Prostate gland (tissue), 2 donors: ENCODE measurements at regions not wholly inside any gene's neighbourhood (a gene's known extent, or its start where the extent isn't known, plus 50 kb on each side); places are given as distances from the start of the nearest gene placed in this dataset.

Experiments
- CTCF ChIP-seq, 4 experiments: fragments of 200-600 bp in 2 of 4; fragments of 450-650 bp in 2 of 4; sonication (generic) in 2 of 4; IDR thresholded peaks; 1 replicate in 3 of 4; 2 replicates in 1 of 4; pipeline ENCODE4 v1.5.1; 2016 to 2019; ENCODE audit warnings: antibody characterized with exemption in 4 of 4, mild to moderate bottlenecking in 2 of 4, moderate library complexity in 2 of 4
- POLR2A ChIP-seq: fragments of 450-650 bp; IDR thresholded peaks from one replicate; pipeline ENCODE4 v1.6.1; 2016; ENCODE audit warnings: antibody characterized with exemption, mild to moderate bottlenecking
- POLR2AphosphoS5 ChIP-seq: sonication (generic); formaldehyde crosslinking; IDR thresholded peaks from one replicate; pipeline ENCODE4 v1.6.1; 2017; ENCODE audit warnings: antibody characterized with exemption

GRCh38 chr16:77033516-77033915 is 157.5 kb upstream of the MON1B start:
- TF ChIP-seq CTCF (IDR thresholded peaks at IDR 0.05) = no peak
- TF ChIP-seq POLR2A = no peak
- no peak for TF ChIP-seq POLR2AphosphoS5
